CD4-positive, alpha-beta T cell treated with Interleukin-12 subunit alpha and Interleukin-12 subunit beta, for 1 hour (primary cell): ENCODE measurements at regions not wholly inside any gene's neighbourhood (a gene's known extent, or its start where the extent isn't known, plus 50 kb on each side); places are given as distances from the start of the nearest gene placed in this dataset.
"Not testable (repeated sequence)": the region's sequence is repeated elsewhere in the genome, so short reads cannot be mapped to it uniquely, and the experiment has no call there.

ENCODE experiments used
- DNase-seq: peaks from one replicate; pipeline ENCODE4 v3.0.0-alpha.2; 2020

DNA sequence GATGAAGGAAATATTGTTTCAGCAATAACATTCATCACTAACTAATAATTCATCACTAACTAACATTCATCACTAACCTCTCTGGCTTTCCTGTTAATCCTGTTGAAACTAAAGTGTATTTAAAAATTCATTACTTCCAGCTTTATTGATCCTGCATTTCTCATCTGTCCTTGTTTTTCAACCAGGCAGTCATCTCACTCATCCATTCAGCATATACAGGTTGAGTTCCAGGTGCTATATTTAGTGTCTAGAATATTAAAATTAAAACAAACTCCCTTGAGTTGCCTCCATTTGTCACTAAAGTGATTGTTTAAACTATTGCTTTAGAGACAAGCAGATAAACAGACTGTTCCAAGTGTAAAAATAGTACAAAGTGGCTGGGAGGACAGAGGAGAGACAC lies 58.1 kb downstream of the ATXN7L3B start:
- DNase-seq, result no peak

DNA sequence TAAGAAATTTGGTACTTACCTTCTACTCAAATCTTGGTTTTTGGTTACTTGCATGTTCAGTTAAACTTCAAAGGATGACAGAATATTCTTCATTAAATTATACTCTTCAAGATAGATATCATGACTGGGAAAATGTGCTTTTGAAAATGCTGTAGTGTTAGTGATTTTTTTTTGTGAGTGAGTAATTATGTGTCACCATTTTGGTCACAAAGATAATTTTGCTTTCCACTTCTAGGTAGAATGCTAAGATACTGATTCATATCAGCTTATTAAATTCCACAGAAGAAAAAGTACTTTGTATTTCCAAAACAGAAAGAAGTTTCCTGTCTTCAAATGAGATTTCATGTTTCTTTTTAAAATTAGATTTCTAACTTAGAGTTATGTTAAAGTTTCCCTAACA lies 61.2 kb downstream of the ATXN7L3B start:
- DNase-seq, result no peak

GRCh38 chr12:74599932-74600331 lies 62.3 kb downstream of the ATXN7L3B start:
- DNase-seq, result no peak

GRCh38 chr12:74600817-74601216 lies 63.2 kb downstream of the ATXN7L3B start:
- not testable (repeated sequence) for DNase-seq

- no peak for DNase-seq
These were observed 65.4 kb downstream of the ATXN7L3B start for GRCh38 chr12:74602881-74603672.

- DNase-seq, result no peak
These were observed 70.7 kb downstream of the ATXN7L3B start for GRCh38 chr12:74608231-74608775.

- DNase-seq, result no peak
These were observed 73.1 kb downstream of the ATXN7L3B start for GRCh38 chr12:74610711-74611110.

GRCh38 chr12:74614426-74614825 lies 76.8 kb downstream of the ATXN7L3B start:
- no peak for DNase-seq

GRCh38 chr12:74619084-74619483 lies 81.4 kb downstream of the ATXN7L3B start:
- no peak for DNase-seq

GRCh38 chr12:74619884-74620283 lies 82.2 kb downstream of the ATXN7L3B start:
- no peak for DNase-seq

GRCh38 chr12:74620921-74621320 lies 83.3 kb downstream of the ATXN7L3B start:
- no peak for DNase-seq

DNA sequence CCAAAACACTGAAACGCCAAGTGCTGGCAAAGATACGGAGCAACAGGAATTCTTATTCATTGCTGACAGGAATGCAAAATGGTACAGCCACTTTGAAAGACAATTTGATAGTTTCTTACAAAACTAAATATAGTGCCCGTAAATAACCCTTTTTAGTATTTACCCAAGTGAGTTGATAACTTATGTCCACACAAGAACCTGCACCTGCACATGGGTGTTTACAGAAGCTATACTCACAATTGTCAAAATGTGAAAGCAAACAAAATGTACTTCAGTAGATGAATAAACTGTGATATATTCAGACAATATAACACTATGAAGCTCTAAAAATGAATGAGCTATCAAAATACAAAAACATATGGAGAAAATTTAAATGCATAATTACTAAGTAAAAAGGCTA lies 86.6 kb downstream of the ATXN7L3B start:
- DNase-seq, result no peak

- no peak for DNase-seq
These were observed 88.8 kb downstream of the ATXN7L3B start for GRCh38 chr12:74626397-74626796.

GRCh38 chr12:74641262-74641661 lies 103.6 kb downstream of the ATXN7L3B start:
- no peak for DNase-seq

DNA sequence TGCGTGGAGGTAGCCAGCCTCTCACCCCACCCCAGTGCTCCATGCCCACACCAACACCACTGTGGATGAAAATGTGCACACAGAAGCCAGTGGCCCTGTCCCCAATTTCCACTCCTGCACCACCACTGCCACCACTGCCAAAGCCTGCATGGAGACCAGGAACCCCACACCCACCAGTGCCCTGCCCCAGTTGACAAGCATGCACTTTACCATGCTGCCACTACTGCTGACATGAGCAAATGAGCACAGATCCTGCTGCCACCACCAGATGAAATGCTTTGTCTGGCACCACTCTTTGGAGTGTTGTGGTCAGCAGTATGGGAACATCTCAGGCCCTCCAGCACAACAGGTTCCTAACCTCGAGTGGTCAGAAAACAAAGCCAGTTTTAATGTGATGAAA lies 104.1 kb downstream of the ATXN7L3B start:
- DNase-seq, result no peak

GRCh38 chr12:74644681-74645080 lies 107.0 kb downstream of the ATXN7L3B start:
- no peak for DNase-seq

GRCh38 chr12:74646831-74647230 lies 109.2 kb downstream of the ATXN7L3B start:
- no peak for DNase-seq

- no peak for DNase-seq
These were observed 109.6 kb downstream of the ATXN7L3B start for GRCh38 chr12:74647256-74647655.

DNA sequence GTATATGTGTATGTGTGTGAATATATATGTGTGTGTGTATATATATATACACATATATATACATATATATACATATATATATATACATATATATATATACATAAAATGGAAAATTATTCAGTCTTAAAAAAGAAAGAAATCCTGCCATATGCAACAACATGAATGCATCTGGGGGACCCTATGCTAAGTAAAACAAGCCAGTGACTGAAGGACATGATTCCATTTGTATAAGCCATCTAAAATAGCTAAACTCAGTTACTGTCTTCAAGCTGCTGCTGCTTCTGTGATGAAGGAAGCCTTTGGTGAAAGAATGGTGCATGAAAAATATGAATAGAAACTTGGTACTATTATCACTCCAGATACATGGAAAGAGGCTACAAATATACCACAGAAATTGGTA lies 118.6 kb downstream of the ATXN7L3B start:
- DNase-seq, result no peak

DNA sequence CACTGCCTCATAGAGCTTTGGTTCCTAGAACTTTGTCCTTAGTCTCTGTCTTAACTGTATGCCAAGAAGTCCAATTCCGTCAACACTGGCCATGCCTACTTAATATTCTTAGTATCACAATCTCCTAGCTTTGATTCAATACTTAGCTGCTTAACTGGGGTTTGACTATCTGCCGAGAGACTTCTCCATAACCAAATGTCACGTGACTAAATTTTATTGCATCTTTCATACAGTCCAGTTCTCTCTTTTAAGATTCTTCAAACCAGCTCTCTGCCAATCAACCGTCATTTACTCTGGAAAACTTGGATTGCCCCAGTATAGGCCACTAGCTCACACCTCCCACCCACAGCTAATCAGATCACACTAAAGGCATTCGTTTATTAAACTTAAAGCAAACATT lies 122.8 kb downstream of the ATXN7L3B start:
- no peak for DNase-seq

GRCh38 chr12:74663958-74664357 lies 126.3 kb downstream of the ATXN7L3B start:
- DNase-seq, result no peak

DNA sequence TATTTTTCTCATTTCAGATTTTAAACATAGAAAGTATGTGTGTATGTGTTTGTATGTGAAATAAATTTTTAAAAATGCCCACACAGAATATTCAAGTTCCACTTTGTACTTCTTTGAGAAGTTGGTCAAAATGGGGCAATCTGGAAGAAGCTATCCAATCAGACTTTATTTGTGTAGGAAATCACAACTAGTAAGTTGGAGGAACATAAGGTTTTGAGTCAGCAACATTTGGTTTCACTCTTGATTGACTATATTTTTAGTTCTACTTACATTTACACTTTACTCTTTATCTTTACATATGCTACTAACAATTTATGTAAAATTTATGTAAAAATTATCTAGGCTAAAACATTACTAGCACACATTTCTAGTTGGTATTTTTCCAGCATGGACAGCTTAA lies 128.1 kb downstream of the ATXN7L3B start:
- no peak for DNase-seq

- no peak for DNase-seq
These were observed 133.8 kb downstream of the ATXN7L3B start for GRCh38 chr12:74671421-74671820.

DNA sequence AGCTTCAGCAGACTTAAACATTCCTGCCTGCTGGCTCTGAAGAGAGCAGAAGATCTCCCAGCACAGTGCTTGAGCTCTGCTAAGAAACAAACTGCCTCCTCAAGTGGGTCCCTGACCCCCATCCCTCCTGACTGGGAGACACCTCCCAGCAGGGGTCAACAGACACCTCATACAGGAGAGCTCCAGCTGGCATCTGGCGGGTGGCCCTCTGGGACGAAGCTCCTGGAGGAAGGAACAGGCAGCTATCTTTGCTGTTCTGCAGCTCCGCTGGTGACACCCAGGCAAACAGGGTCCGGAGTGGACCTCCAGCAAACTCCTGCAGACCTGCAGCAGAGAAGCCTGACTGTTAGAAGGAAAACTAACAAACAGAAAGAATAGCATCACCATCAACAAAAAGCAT lies 139.3 kb downstream of the ATXN7L3B start:
- DNase-seq, result not testable (repeated sequence)

- no peak for DNase-seq
These were observed 147.8 kb downstream of the ATXN7L3B start for GRCh38 chr12:74685385-74685784.
